ENCODE measurements at regions not wholly inside any gene's neighbourhood (a gene's known extent, or its start where the extent isn't known, plus 50 kb on each side); places are given as distances from the start of the nearest gene placed in this dataset.

- H3K9me3 ChIP-seq (ENCODE audit: insufficient read depth, low read depth, low read length) = no peaks in the 10 kb centered on the region
- Mint-ChIP-seq H3K27ac (ENCODE audit: unreplicated experiment) (no peak overlapping the region), H3K4me3 (ENCODE audit: unreplicated experiment) (no peak overlapping the region), H3K27me3 (ENCODE audit: low read depth, unreplicated experiment) (peaks cover 2% of the 10 kb centered on the region), H3K36me3 (ENCODE audit: low read depth, unreplicated experiment) (no peaks in the 10 kb centered on the region), H3K4me1 (ENCODE audit: low read depth, unreplicated experiment) (no peaks in the 10 kb centered on the region), H3K9me3 (ENCODE audit: unreplicated experiment) (peaks cover 1% of the 10 kb centered on the region)
- no peak for FAIRE-seq
- no peaks in the 10 kb centered on the region for H3K79me2 ChIP-seq (ENCODE audit: insufficient read depth, low read length)
- no peaks in the 10 kb centered on the region for H4K20me1 ChIP-seq (ENCODE audit: insufficient read depth, low read length)
- H3K27me3 ChIP-seq (ENCODE audit: insufficient read depth, low read length) = no peaks in the 10 kb centered on the region
- H3K27ac ChIP-seq (ENCODE audit: low read depth, low read length) = no peak overlapping the region
- H3K9ac ChIP-seq (ENCODE audit: low read length) = no peak overlapping the region
- H2AFZ ChIP-seq (ENCODE audit: low read depth, low read length) = no peak overlapping the region
- no peak for TF ChIP-seq EZH2 (IDR thresholded peaks at IDR 0.05; ENCODE audit: insufficient read depth, low read length)
- TF ChIP-seq CTCF (IDR thresholded peaks at IDR 0.05; ENCODE audit: insufficient read depth, low read depth, low read length) = no peak
- H3K4me3 ChIP-seq (ENCODE audit: insufficient read depth, low read depth, low read length) = no peak overlapping the region
- H3K4me2 ChIP-seq (ENCODE audit: low read length) = no peak overlapping the region
- no peak for DNase-seq (ENCODE audit: low read depth)
- no peaks in the 10 kb centered on the region for H3K4me1 ChIP-seq (ENCODE audit: insufficient read depth, low read length)
- no peaks in the 10 kb centered on the region for H3K36me3 ChIP-seq (ENCODE audit: insufficient read depth, low read length)
These were observed 244.6 kb upstream of the POGK start for GRCh38 chr1:166594646-166595045.

GRCh38 chr1:166597516-166597915 is 241.8 kb upstream of the POGK start:
- Histone ChIP-seq H3K36me3 (ENCODE audit: insufficient read depth, low read length) (no peaks in the 10 kb centered on the region), H3K4me3 (ENCODE audit: insufficient read depth, low read depth, low read length) (no peak overlapping the region), H3K9ac (ENCODE audit: low read length) (no peak overlapping the region), H3K4me1 (ENCODE audit: insufficient read depth, low read length) (no peaks in the 10 kb centered on the region), H3K79me2 (ENCODE audit: insufficient read depth, low read length) (no peaks in the 10 kb centered on the region), H2AFZ (ENCODE audit: low read depth, low read length) (no peak overlapping the region), H3K27ac (ENCODE audit: low read depth, low read length) (no peak overlapping the region), H3K4me2 (ENCODE audit: low read length) (no peak overlapping the region), H3K9me3 (ENCODE audit: insufficient read depth, low read depth, low read length) (no peaks in the 10 kb centered on the region), H4K20me1 (ENCODE audit: insufficient read depth, low read length) (no peaks in the 10 kb centered on the region), H3K27me3 (ENCODE audit: insufficient read depth, low read length) (no peaks in the 10 kb centered on the region)
- FAIRE-seq = no peak
- H3K27ac Mint-ChIP-seq (ENCODE audit: unreplicated experiment) = no peak overlapping the region
- no peak overlapping the region for H3K4me3 Mint-ChIP-seq (ENCODE audit: unreplicated experiment)
- H3K36me3 Mint-ChIP-seq (ENCODE audit: low read depth, unreplicated experiment) = no peaks in the 10 kb centered on the region
- TF ChIP-seq CTCF (IDR thresholded peaks at IDR 0.05; ENCODE audit: insufficient read depth, low read depth, low read length) = no peak
- no peak for TF ChIP-seq EZH2 (IDR thresholded peaks at IDR 0.05; ENCODE audit: insufficient read depth, low read length)
- peaks cover 1% of the 10 kb centered on the region for H3K9me3 Mint-ChIP-seq (ENCODE audit: unreplicated experiment)
- H3K4me1 Mint-ChIP-seq (ENCODE audit: low read depth, unreplicated experiment) = no peaks in the 10 kb centered on the region
- H3K27me3 Mint-ChIP-seq (ENCODE audit: low read depth, unreplicated experiment) = peaks cover 4% of the 10 kb centered on the region
- no peak for DNase-seq (ENCODE audit: low read depth)

GRCh38 chr1:166600574-166600973 is 238.7 kb upstream of the POGK start:
- no peaks in the 10 kb centered on the region for H3K4me1 Mint-ChIP-seq (ENCODE audit: low read depth, unreplicated experiment)
- DNase-seq (ENCODE audit: low read depth) (no peak), FAIRE-seq (no peak)
- H3K4me3 Mint-ChIP-seq (ENCODE audit: unreplicated experiment) = no peak overlapping the region
- no peak overlapping the region for H3K27ac Mint-ChIP-seq (ENCODE audit: unreplicated experiment)
- H3K9me3 Mint-ChIP-seq (ENCODE audit: unreplicated experiment) = no peaks in the 10 kb centered on the region
- no peak overlapping the region for H3K4me3 ChIP-seq (ENCODE audit: insufficient read depth, low read depth, low read length)
- H3K4me2 ChIP-seq (ENCODE audit: low read length) = no peak overlapping the region
- no peaks in the 10 kb centered on the region for H4K20me1 ChIP-seq (ENCODE audit: insufficient read depth, low read length)
- no peak overlapping the region for H2AFZ ChIP-seq (ENCODE audit: low read depth, low read length)
- TF ChIP-seq EZH2 (IDR thresholded peaks at IDR 0.05; ENCODE audit: insufficient read depth, low read length) = no peak
- TF ChIP-seq CTCF (IDR thresholded peaks at IDR 0.05; ENCODE audit: insufficient read depth, low read depth, low read length) = no peak
- H3K27ac ChIP-seq (ENCODE audit: low read depth, low read length) = no peak overlapping the region
- H3K9ac ChIP-seq (ENCODE audit: low read length) = no peak overlapping the region
- no peaks in the 10 kb centered on the region for H3K4me1 ChIP-seq (ENCODE audit: insufficient read depth, low read length)
- no peaks in the 10 kb centered on the region for H3K27me3 ChIP-seq (ENCODE audit: insufficient read depth, low read length)
- no peaks in the 10 kb centered on the region for H3K9me3 ChIP-seq (ENCODE audit: insufficient read depth, low read depth, low read length)
- H3K79me2 ChIP-seq (ENCODE audit: insufficient read depth, low read length) = no peaks in the 10 kb centered on the region
- no peaks in the 10 kb centered on the region for H3K36me3 Mint-ChIP-seq (ENCODE audit: low read depth, unreplicated experiment)
- H3K36me3 ChIP-seq (ENCODE audit: insufficient read depth, low read length) = no peaks in the 10 kb centered on the region
- peaks cover 2% of the 10 kb centered on the region for H3K27me3 Mint-ChIP-seq (ENCODE audit: low read depth, unreplicated experiment)
